Esophagus mucosa (tissue), 1 donor: ENCODE measurements at regions not wholly inside any gene's neighbourhood (a gene's known extent, or its start where the extent isn't known, plus 50 kb on each side); places are given as distances from the start of the nearest gene placed in this dataset.
"Not testable (repeated sequence)": the region's sequence is repeated elsewhere in the genome, so short reads cannot be mapped to it uniquely, and the experiment has no call there.

Experiments used
- ATAC-seq: fragments of 200-7000 bp; cut with Tn5 transposase; one replicate; pipeline ENCODE4 v1.9.1; 2020
- donor health status: DM: yes; HTN: yes; CAD: no.

DNA sequence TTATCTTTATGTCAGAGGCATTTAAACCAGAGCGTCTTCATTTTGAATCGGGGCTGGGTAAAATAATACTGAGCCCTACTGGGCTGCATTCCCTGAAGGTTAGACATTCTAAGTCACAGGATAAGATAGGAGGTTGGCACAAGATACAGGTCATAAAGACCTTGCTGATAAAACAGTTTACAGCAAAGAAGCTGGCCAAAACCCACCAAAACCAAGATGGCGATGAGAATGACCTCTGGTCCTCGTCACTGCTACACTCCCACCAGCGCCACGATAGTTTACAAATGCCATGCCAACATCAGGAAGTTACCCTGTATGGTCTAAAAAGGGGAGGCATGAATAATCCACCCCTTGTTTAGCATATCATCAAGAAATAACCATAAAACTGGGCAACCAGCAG lies 110.5 kb upstream of the ZFP64 start:
- ATAC-seq, result not testable (repeated sequence)

DNA sequence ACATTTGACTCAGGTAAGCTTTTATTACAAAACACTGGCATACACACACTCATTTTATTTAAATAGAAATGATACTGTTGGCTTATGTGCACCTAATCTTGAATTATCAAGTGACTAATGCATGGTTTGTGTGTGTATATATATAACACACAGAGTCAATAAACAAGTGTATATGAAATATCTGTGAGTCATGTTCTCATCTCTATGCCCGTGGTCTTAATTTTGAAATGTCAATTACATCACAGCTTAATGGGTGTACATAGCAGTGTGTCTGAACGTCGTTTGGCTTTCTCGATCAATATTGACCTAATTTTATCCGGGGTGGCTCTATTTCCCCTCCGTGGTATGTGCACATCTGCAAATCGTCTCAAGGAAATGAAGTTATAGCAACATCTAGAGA lies 104.0 kb upstream of the ZFP64 start:
- ATAC-seq, result peak; percentile 15

DNA sequence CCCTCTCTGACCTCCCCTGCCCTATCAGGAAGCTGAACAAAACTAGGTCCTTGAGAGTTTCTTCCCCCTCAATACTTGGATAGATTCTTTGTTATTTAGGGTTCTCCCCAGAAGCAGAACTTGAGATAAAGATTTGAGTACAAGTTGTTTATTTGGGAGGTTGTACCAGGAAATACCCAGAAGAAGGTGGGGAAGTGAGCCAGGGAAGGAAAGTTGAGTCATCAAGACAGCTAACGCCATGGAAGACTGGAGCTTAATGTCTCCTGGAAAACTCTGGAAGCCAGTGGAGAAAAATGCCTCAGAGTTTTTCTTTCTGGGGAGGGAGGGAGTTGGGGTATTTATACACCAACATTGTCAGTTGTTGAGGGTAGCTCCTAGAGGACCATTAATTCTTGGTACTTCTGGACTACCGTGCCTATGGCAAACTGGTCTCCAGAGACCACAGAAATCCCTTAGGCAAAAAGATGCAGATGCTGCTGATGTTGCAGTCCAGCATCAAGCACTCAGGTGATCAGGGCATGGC lies 102.6 kb upstream of the ZFP64 start:
- ATAC-seq, result no peak

DNA sequence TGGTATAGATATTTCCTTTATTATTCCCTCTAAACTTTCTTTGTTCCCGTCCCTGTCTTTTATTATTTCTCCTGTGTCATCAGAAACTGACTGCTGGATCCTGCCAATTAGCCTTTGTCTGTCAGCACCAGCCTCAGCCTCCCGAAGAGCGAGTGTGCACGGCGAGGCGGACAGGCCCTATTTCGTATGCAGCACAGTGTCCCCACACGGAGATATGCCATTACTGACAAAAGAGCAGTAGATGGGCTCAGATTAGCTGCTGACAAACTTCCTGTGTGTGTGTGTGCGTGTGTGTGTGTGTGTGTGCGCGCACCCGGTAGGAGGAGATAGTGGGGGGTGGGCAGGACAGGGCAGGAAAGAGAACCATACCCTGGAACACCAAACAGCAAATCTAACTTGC lies 99.5 kb upstream of the ZFP64 start:
- no peak for ATAC-seq

DNA sequence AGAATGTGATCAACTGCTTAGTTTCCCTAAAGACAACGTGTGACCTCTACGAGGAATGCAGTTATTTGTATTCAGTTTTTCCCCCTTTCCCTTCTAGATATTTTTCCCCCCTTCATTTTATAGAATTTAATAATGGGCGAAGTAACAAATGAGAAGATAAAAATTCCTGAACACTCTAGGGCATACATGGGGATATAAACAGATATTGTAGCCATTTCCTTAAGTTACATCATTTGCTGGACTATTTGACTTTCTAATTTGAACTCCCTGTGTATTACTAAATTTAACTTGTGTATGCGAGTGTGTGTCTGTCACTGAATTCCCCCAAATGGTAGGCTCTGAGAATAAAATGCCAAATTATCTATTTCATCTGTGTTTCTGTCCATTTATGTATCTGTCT lies 99.0 kb upstream of the ZFP64 start:
- no peak for ATAC-seq

DNA sequence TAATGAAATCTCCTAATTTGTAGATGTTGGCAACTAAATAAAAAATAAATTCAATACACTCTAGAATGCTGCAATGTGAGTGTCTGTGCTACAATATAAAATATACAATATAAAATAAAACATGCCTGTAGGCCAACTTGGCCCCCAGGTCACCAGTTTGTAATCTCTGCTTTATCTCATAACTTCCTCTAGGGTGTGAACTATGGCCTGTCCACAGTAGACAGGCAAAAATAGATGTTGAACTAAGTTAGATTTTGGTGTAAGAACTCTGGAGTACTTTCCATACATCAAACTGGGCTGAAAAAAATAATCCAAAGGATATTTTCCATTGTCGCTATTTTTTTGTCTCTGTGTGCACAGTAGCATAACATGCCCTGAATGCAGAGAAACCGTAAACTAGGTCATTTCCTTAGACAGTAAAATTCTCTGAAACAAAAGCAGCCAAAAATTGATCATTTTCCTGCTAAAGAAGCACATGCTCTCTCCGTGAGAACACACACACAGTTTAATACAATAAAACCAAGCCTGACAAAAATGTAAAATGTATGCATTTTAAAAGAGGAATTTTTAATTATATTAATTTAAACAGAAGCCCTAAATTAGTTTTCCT lies 98.5 kb upstream of the ZFP64 start:
- no peak for ATAC-seq

DNA sequence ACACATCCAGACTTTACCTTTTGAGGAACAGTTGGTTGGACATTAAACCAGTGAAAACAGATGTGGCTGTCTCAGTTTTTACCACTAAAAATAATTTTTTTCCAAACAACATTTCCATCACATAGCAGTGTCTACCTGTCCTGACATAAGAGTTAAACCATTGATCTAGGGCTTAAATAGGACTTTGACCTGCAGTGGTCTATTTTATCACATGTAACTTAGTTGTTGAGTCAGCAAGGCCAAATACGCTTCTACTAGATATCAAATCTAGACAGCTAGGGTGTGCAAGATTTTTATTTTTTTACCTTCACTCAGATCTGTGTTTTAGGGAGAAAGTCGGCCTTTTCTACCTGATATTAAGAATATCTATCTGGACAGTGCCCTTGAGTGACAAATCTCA lies 88.8 kb upstream of the ZFP64 start:
- no peak for ATAC-seq

DNA sequence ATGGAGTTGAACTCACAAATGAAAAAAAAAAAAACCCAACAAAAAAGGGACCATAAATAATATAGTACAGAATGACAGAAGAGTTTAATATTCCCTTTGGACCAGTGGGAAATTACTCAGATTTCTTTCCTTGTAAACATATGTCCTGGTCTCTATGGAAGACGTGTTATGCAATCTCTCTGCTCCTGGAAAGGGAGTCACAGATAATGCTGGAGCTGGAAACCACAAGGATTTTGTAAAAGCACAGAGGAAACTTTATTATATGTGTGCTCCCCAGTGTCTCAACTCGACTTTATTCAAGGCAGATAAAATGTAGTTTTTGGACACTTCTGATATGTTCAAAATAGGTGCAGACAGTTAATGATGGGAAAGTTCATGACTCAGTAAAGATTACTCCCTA lies 88.1 kb upstream of the ZFP64 start:
- no peak for ATAC-seq

DNA sequence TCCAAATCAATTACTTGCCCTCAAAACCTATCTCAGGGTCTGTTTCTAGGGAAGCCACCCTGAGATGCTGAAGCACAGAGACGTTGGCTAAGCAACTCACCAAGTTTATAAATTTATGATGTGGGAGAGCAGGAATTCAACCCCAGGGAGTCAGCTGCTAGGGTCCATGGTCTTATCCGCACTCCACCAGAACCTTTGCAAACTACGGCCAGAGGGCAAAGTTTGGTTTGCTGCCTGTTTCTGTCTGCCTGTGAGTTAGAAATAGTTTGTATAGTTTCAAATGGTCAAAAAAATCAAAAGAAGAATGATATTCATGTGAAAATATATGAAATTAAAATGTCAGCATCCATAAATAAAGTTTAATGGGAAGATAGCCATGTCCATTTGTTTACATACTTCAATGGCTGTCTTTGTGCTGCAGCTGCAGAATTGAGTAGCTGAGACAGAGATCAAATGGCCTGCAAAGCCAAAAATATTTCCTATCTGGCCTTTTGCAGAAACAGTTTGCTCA lies 83.7 kb upstream of the ZFP64 start:
- ATAC-seq, result no peak

DNA sequence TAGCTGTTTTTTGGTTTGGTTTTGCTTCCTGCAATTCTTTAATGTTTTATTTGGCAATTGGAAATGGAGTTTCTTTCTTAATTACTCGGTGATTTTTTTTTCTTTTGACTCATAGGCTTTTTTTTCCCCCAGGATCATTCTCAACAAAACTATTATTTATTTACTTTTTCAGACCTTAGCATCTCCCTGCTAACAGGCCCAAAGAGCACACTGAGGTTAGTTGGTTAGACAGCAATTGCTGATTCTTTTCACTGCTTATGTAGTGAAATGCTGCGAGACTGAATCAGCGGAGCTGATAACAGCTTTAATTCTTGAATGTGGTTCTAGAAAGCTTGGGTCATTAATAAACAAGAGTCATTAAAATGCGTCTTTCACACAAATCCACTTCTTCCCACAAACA lies 79.1 kb upstream of the ZFP64 start:
- no peak for ATAC-seq

DNA sequence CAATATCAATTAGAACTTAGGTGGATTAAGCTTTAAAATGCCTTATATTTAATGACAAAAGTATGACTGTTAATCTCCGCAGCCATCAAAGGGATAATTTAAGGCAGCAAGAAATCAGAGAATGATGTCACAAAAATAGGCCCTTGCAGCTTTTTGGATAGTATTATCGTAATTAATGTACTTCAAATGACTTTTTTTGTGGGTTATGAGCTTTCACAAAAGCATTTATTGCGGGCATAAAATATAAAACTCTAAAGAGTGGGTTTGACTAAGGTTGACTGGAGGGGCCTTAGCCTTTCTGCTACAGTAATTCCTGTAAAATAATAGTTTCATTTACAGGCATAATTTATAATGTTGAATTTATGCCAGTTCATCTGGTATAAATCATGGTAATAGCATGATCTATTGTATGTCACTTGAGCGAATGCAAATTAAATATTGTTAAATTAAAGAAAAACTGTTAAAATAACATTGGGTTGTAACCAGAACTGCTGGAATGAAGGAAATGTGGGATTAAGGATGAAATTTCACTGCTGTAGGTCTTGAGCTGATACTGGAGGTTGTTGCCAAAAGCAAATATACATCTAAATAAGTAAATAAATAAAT lies 78.5 kb upstream of the ZFP64 start:
- no peak for ATAC-seq

DNA sequence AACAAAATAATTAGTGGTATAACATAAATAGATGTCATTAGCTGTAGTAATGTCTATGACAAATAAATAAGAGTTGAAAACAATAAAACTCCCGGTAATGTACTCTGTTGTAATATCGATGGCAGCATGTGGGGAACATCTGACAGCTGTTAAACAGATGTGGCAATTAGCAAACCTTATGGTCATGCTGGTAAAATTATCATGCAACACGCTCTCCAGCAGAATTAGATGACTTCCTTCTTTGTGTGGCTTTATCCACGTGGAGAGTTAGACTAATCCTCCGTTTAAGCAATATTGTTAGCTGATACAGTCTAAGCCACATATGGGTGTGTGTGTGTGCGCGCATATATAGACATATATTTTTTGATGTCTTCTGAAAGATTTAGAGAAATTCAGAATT lies 77.7 kb upstream of the ZFP64 start:
- no peak for ATAC-seq

DNA sequence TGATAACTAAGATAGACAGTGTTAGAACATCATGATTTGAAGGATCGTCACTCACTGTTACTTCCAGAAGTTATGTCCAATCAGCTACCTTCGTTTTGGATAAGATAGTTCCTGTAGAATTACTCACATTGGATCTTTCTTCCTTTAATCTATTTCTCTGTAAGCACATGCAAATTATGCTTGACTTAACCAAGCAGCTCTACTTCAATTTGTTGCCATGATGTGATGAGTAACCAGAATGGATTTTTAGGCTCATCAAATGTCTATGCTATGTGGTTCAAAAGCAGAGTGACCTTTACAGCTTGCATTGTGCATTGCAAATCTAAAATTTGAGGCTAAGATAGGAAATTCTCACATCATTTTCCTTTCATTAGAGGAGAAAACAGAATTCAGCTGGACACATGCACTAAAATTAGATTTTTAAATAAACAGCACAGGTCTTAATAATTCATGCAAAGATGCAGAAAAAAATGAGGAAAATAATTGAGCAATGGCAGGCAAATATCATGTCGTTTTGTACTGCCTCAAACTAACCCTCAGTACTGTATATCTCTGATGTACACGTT lies 76.7 kb upstream of the ZFP64 start:
- ATAC-seq, result no peak

DNA sequence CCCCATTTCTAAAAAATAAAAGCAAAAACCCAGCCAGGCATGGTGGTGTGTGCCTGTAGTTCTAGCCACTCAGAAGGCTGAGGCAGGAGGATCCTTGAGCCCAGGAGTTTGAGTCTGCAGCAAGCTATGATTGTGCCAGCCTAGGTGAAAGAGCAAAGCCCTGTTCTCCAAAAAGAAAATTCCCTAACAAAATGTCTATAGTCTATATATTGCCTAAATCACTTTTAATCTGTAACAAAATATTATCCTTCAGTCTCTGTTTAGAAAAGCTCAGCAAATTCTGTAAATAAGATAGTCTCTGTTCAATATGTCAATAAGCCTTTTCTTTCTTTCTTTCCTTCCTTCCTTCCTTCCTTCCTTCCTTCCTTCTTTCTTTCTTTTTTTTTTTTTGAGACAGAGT lies 75.8 kb upstream of the ZFP64 start:
- ATAC-seq, result no peak

DNA sequence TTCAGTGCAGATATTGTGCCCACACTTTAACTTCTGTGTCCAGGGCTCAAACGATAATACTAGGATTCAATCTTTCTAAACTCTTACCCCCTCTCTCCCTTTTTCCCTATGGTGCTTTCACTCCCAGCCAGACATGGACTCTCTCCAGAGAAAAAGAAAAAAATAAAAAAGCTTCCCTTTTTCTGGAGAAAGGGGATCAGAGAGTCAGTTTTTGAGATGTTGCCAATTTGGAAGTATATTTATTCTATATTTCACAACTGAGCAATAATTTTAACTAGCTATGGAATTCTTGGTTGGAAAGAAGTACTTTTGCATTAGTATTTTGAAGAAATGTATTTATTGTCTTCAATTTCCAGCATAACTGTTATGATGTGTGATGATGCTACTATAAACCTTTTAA lies 72.2 kb upstream of the ZFP64 start:
- ATAC-seq, result no peak

DNA sequence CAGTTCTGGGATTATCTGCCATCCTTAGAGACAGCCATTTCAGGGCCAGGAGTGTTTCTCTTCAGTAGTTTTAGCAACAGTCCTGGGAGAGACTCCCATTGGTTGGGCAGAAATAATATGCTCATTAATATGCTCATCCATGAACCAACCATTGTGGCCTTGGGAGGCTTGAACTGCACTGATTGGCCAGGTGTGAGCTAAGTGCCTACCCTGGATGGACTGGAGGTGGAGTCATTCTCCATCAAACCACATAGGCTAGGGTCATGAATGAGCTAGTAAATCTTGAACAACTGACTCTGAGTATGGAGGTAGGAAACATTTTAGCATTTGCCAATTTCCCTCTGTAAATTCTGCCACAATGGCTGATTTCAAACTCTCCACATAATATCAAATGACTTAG lies 70.2 kb upstream of the ZFP64 start:
- no peak for ATAC-seq

DNA sequence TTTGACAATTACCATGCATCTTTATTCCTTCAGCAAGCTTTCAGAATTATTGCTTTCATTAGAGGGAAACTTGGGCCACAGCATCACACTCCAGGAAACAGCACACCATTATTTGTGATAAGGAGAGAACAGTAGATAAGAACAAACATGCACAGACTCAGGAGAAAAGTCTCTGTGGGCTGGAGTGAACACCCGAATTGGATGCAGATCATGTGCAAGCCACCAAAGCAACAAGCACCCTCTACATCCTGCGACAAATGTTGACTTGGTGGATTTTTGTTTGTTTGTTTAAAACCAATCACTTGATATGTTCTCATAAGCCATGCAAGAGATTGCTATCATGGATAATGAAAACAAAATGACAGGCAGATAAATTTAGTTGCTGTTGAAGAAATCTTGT lies 67.7 kb upstream of the ZFP64 start:
- ATAC-seq, result no peak

DNA sequence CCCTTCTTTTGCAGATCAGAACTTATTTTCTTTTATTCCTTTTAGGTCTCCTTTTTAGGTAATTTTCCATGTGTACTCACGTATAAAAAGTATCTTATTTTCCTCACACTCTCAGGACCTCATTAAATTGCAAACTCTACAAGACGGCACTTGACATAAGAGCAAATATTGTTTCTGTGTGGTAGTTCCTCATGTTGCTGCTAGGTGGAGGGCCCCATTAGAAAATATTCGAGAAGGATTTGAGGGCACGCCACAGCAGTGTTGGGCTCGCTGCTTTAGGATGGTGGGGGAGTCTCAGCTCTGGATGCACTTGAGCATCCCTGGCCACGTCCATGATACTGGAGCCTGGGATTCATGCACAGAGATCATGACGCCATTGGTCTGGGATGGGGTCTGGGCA lies 64.9 kb upstream of the ZFP64 start:
- ATAC-seq, result no peak

DNA sequence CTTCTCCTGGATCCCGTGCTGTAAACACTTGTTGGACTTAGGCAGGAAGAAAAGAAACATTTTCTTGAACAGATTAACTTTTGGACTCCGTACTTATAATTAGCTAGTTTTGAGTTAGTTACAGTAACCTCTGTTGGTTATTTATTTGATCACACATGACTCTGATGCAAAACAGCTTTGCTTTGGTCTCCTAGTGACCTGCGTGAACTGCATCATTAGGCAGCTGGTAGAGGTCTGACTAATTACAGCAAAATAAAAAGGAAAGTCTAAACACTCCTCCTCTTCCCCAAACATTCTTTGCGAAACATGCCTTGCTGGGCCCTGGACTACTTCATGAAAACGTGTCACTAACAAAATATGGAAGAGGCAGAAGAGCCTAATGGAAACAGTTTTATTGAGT lies 61.1 kb upstream of the ZFP64 start:
- no peak for ATAC-seq

DNA sequence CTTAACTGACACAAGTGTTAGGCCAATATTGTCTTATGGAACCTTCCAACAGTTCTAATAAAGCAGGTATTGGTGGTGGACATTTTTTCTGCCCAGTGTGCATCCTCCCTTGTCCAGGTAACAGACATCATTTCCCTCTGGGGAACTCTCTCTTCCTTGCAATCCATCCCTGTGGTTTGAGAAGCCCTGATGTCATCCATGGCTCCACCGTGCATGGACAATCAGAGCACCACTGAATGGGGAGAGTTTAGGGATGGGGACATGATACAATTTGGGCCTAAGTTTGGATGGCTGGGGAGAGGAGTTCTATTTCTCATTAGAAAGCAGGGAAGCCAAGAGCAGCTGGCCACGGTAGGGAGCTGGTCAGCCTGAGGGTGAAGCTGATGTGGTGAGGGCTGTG lies 60.2 kb upstream of the ZFP64 start:
- ATAC-seq, result no peak

DNA sequence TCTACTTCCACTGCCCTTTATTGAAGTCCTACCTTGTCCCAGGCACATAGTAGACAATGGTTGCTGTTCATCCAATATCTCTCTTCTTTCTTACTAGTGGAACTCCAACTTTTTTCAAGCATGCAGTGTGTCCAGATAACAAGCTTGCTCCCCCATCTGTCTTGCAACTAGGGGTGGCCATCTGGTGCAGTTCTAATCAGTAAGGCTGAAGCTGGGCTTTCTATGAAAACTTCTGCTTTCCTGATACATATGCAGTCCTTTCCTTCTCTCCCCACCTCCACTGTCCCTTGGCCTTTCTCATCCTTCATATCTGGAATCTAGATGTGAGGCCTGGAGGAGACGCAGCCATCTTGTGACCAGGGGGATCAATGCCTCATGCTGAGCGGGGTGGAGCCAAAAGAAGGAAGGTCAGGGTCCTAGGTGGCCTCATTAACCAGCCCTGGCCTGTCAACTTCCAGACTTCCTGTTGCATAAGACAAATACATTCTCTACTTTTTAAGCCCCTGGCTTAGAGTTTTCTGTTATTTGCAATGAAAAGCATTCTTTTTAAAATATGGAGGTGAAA lies 59.6 kb upstream of the ZFP64 start:
- ATAC-seq, result no peak

DNA sequence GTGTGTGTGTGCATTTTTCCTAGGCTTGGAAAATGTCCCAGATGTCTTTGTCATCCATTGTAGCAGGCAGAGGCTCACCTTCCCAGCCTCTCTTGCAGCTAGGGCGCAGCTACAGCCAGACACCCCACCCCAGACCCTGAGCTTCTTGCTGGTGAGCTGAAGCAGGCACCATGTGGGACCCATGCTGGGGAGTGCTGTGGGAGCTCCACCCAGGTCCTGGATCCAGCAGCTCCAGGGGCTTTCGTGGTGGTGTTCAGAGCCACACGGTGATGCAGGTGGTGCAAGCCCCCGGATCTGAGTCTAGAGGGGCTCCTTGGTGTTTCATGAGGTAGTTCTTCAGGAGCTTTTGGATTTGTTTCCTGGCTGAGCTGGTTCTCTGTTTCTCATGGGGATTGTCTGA lies 56.0 kb upstream of the ZFP64 start:
- ATAC-seq, result no peak

DNA sequence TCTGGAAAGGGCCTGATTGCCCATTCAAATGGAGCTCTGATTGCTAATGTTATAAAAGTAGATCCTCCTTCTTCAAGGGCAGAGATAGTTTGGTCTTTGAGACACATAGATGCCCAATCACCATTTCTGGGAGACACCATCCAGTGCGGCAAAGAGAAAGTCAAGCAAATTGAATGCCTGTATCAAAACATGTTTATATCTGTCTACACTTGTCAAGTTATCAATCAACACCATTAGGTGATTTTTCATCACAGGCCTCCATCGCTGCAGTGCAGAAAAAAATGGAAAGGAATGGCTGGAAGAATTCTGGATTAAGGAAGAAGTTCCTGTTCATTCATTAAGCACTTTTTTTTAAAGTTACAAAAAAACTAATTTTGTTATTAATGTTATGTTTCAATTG lies 54.8 kb upstream of the ZFP64 start:
- no peak for ATAC-seq

DNA sequence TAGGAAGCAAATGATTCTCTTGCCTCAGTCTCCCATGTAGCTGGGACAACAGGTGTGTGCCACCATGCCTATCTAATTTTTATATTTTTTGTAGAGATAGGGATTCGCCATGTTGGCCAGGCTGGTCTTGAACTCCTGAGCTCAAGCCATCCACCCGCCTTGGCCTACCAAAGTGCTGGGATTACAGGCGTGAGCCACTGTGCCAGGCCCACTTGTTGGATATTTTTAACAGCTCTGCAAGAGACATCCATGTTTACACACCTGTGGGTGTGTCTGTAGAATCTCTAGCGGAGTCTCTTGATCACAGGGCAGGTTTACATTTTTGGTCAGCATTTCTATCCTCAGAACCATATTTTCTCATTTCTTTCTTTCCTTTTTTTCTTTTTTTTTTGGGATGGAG lies 53.1 kb upstream of the ZFP64 start:
- ATAC-seq, result no peak
